Mesendoderm (in vitro differentiated cells): ENCODE measurements at regions not wholly inside any gene's neighbourhood (a gene's known extent, or its start where the extent isn't known, plus 50 kb on each side); places are given as distances from the start of the nearest gene placed in this dataset.

Experiments
- DNase-seq: peaks from one replicate; pipeline ENCODE4 v3.0.0; 2013
- H2AK5ac ChIP-seq: 2 replicates; pipeline ENCODE4 v1.6.1; 2013; ENCODE audit warnings: low read length, inconsistent platforms
- H2BK120ac ChIP-seq: 2 replicates; pipeline ENCODE4 v1.6.1; 2013; ENCODE audit warnings: low read depth, mild to moderate bottlenecking, low read length, moderate library complexity, mixed read lengths
- H2BK15ac ChIP-seq: replicated peaks from 2 replicates; pipeline ENCODE4 v1.6.1; 2013; ENCODE audit warnings: low read depth, mild to moderate bottlenecking, moderate library complexity
- H2BK5ac ChIP-seq: 2 replicates; pipeline ENCODE4 v1.6.1; 2013; ENCODE audit warnings: low read length, inconsistent platforms
- H3K18ac ChIP-seq: 2 replicates; pipeline ENCODE4 v1.6.1; 2013; ENCODE audit warnings: mild to moderate bottlenecking, low read length, mixed read lengths
- H3K23ac ChIP-seq: one replicate; pipeline ENCODE4 v1.6.1; 2013; ENCODE audit warnings: low read length
- H3K27ac ChIP-seq: 2 replicates; pipeline ENCODE4 v1.5.1; 2013; ENCODE audit warnings: low read depth, mild to moderate bottlenecking, inconsistent platforms, low read length, moderate library complexity
- H3K27me3 ChIP-seq: 2 replicates; pipeline ENCODE4 v1.6.1; 2013; ENCODE audit warnings: low read length, control low read depth, mild to moderate bottlenecking, inconsistent platforms; ENCODE audit not compliant: insufficient read depth, poor library complexity
- H3K36me3 ChIP-seq: 2 replicates; pipeline ENCODE4 v1.6.1; 2013; ENCODE audit warnings: low read length, inconsistent platforms; ENCODE audit not compliant: control insufficient read depth, insufficient read depth
- H3K4ac ChIP-seq: one replicate; pipeline ENCODE4 v1.6.1; 2013; ENCODE audit warnings: low read depth, mild to moderate bottlenecking, low read length, moderate library complexity
- H3K4me1 ChIP-seq: 2 replicates; pipeline ENCODE4 v1.6.1; 2013; ENCODE audit warnings: low read depth, low read length, inconsistent platforms; ENCODE audit not compliant: control insufficient read depth
- H3K4me2 ChIP-seq: 2 replicates; pipeline ENCODE4 v1.6.1; 2013; ENCODE audit warnings: low read length
- H3K4me3 ChIP-seq: 2 replicates; pipeline ENCODE4 v1.5.1; 2013; ENCODE audit warnings: mild to moderate bottlenecking, low read length
- H3K56ac ChIP-seq: one replicate; pipeline ENCODE4 v1.6.1; 2013; ENCODE audit warnings: low read length
- H3K79me1 ChIP-seq: 2 replicates; pipeline ENCODE4 v1.6.1; 2013; ENCODE audit warnings: low read length, inconsistent platforms
- H3K79me2 ChIP-seq: 2 replicates; pipeline ENCODE4 v1.6.1; 2013; ENCODE audit warnings: mild to moderate bottlenecking, low read length; ENCODE audit not compliant: control insufficient read depth, insufficient read depth
- H3K9ac ChIP-seq: 2 replicates; pipeline ENCODE4 v1.6.1; 2013; ENCODE audit warnings: low read length, inconsistent platforms
- H4K5ac ChIP-seq: one replicate; pipeline ENCODE4 v1.6.1; 2013; ENCODE audit warnings: low read length
- H4K8ac ChIP-seq: one replicate; pipeline ENCODE4 v1.6.1; 2013; ENCODE audit warnings: low read depth, mild to moderate bottlenecking, control low read depth, low read length, moderate library complexity
- WGBS: extraction: QIAGEN DNeasy Blood & Tissue Kit; methylation state at CpG from one replicate; pipeline ENCODE4 v1.1.7; 2013; ENCODE audit warnings: low lambda C conversion rate, missing lambda C conversion rate; ENCODE audit not compliant: insufficient coverage; ENCODE audit errors: extremely low coverage; 5-methylcytosine and 5-hydroxymethylcytosine counted together

DNA sequence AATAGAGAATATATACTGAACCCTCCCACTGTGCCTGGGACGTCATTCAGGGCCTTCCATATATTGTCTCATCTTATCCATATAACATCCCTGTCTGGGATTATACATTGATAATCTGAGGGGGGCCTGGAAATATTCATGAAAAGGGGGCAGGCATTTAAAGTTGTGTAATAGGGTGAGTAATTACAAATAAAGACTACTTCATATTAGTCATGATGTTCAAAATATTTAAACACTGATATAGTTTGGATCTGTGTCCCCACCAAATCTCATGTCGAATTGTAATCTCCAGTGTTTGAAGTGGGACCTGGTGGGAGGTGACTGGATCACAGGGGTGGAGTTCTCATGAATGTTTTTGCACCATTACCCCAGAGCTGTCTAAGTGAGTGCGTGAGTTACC lies 97.8 kb downstream of the AQP9 start:
- H2BK5ac ChIP-seq, result no peak overlapping the region
- H3K18ac ChIP-seq, result no peak overlapping the region
- H3K4me3 ChIP-seq, result no peak overlapping the region
- H2BK120ac ChIP-seq, result no peak overlapping the region
- no peaks in the 10 kb centered on the region for H3K27me3 ChIP-seq
- H4K5ac ChIP-seq, result no peak overlapping the region
- H3K4ac ChIP-seq, result no peak overlapping the region
- no peak overlapping the region for H3K4me2 ChIP-seq
- no peak overlapping the region for H3K27ac ChIP-seq
- no CpG with 5 or more reads among the region's 3 CpGs for WGBS
- no peaks in the 10 kb centered on the region for H3K79me1 ChIP-seq
- H3K56ac ChIP-seq, result no peak overlapping the region
- no peak overlapping the region for H4K8ac ChIP-seq
- no peaks in the 10 kb centered on the region for H3K36me3 ChIP-seq
- no peak overlapping the region for H2AK5ac ChIP-seq
- no peak for DNase-seq
- no peaks in the 10 kb centered on the region for H3K79me2 ChIP-seq
- H2BK15ac ChIP-seq, result no peak overlapping the region
- H3K4me1 ChIP-seq, result no peaks in the 10 kb centered on the region
- H3K23ac ChIP-seq, result no peak overlapping the region
- H3K9ac ChIP-seq, result no peak overlapping the region

DNA sequence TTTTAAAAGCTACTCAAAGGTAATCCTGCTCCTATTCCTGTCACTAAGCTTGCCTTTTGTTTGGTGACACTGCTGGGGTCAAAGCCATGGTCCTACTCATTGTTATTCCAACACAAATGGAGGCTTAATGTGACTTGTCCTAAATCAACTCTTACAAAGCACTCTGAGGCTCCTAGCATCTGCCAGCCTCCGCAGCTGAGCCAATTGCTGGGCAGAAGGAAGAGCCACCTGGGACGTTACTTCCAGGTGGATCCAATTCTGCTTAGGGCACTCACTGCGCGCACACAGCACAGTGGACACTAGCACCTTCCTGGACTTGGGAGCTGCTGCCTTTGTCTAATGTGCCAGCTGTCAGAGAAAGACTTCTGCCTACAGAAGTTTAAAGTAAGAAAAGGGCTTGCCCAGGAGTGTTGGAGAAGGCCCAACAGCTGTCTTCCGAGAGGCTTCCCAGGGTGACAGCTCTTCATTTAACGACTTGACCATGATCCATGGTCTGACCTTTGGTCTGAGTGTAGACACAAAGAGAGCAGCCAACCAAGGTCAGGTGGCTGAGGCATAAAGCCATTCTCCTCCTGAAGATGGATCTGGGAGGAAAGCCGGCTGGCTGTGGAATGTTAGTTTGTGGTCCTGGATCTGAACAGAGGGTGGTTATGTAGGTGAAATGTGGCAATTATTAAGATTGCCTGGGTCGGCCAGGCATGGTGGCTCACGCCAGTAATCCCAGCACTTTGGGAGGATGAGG lies 102.2 kb downstream of the AQP9 start:
- Histone ChIP-seq H3K4me2 (no peak overlapping the region), H2AK5ac (no peak overlapping the region), H3K36me3 (no peaks in the 10 kb centered on the region), H4K8ac (no peak overlapping the region), H3K23ac (no peak overlapping the region), H3K4me1 (no peaks in the 10 kb centered on the region), H3K27me3 (no peaks in the 10 kb centered on the region), H3K79me1 (no peaks in the 10 kb centered on the region), H3K56ac (no peak overlapping the region), H2BK15ac (no peak overlapping the region), H3K9ac (no peak overlapping the region), H3K79me2 (no peaks in the 10 kb centered on the region), H2BK120ac (no peak overlapping the region), H2BK5ac (no peak overlapping the region), H3K4me3 (no peak overlapping the region), H3K18ac (no peak overlapping the region), H3K4ac (no peak overlapping the region), H4K5ac (no peak overlapping the region), H3K27ac (no peak overlapping the region)
- no CpG with 5 or more reads among the region's 9 CpGs for WGBS
- DNase-seq, result no peak

DNA sequence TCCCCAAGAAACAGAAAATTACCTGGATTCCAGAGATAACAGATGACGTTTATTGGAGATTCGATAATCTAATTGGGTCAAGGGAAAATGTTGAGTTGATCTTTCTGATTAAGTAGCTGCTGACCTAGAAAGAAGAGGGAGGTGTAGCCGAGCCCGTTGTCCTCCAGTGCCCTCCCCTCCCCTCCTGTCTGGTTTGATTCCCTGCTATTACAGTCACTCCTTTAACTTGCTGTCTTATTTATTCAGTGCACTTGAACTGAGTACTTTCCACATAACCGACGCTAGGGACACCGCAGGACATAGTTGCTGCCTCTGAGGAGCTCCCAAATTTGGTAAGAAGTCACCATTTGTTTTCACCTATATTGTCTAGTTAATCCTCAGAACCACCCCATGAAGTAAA lies 103.7 kb downstream of the AQP9 start:
- H4K5ac ChIP-seq, result no peak overlapping the region
- H3K27ac ChIP-seq, result no peak overlapping the region
- H3K36me3 ChIP-seq, result no peaks in the 10 kb centered on the region
- H4K8ac ChIP-seq, result no peak overlapping the region
- H3K18ac ChIP-seq, result no peak overlapping the region
- H3K9ac ChIP-seq, result no peak overlapping the region
- H3K4me3 ChIP-seq, result no peak overlapping the region
- DNase-seq, result peak; percentile 50
- no peak overlapping the region for H2AK5ac ChIP-seq
- H3K56ac ChIP-seq, result no peak overlapping the region
- WGBS, result no CpG with 5 or more reads among the region's 7 CpGs
- H3K4me2 ChIP-seq, result no peak overlapping the region
- no peaks in the 10 kb centered on the region for H3K4me1 ChIP-seq
- no peak overlapping the region for H3K23ac ChIP-seq
- no peak overlapping the region for H2BK5ac ChIP-seq
- no peak overlapping the region for H2BK120ac ChIP-seq
- no peak overlapping the region for H3K4ac ChIP-seq
- H3K79me1 ChIP-seq, result no peaks in the 10 kb centered on the region
- no peak overlapping the region for H2BK15ac ChIP-seq
- no peaks in the 10 kb centered on the region for H3K79me2 ChIP-seq
- no peaks in the 10 kb centered on the region for H3K27me3 ChIP-seq

DNA sequence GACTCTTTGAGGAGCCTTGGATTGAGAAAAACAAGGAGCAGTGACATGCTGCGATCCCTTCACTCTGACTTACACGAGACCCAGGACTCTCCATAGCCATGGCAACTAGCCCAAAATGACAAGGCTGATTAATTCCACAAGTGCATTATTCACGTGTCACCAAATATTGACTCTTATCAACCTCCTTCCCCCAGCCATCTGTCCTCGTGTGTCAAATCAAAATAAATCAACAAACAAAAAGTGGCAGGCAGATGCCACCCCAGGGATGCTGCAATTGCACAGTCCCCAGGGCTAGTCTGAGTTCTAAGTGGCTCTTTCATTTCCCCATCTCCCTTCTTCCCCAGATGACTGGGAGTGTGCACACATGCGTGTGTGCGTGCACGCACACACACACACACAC lies 104.9 kb downstream of the AQP9 start:
- no peak overlapping the region for H3K9ac ChIP-seq
- H3K18ac ChIP-seq, result no peak overlapping the region
- H3K79me1 ChIP-seq, result no peaks in the 10 kb centered on the region
- no peaks in the 10 kb centered on the region for H3K36me3 ChIP-seq
- no peak overlapping the region for H3K4me3 ChIP-seq
- H2BK5ac ChIP-seq, result no peak overlapping the region
- H4K8ac ChIP-seq, result no peak overlapping the region
- no peak overlapping the region for H2AK5ac ChIP-seq
- no peak overlapping the region for H3K4ac ChIP-seq
- no peak overlapping the region for H2BK120ac ChIP-seq
- H3K4me2 ChIP-seq, result no peak overlapping the region
- H4K5ac ChIP-seq, result no peak overlapping the region
- no peak overlapping the region for H3K56ac ChIP-seq
- no peak overlapping the region for H3K27ac ChIP-seq
- H2BK15ac ChIP-seq, result no peak overlapping the region
- no peaks in the 10 kb centered on the region for H3K79me2 ChIP-seq
- H3K4me1 ChIP-seq, result no peaks in the 10 kb centered on the region
- no peaks in the 10 kb centered on the region for H3K27me3 ChIP-seq
- DNase-seq, result no peak
- WGBS, result no CpG with 5 or more reads among the region's 7 CpGs
- H3K23ac ChIP-seq, result peak overlapping the region; percentile 51

DNA sequence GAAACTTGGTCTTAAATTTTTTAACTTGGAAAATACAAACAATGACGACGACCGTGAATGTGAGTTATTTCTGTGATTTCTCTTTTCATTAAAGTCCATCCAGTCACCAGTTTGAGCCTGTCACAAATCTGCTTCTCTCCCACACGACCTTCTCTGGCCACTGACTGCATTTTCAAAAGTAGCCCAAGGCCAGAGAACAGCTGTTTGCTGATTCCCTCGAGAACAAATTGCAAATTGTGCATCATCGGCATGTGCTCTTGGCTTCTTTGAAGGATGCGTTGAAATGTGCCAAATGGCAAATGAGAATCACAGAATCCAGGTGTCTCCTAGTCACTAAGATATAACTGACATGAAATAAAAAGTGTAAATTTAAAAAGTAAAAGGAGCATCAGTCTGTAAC lies 106.4 kb downstream of the AQP9 start:
- Histone ChIP-seq H3K27me3 (no peaks in the 10 kb centered on the region), H2AK5ac (no peak overlapping the region), H4K5ac (no peak overlapping the region), H3K4me3 (no peak overlapping the region), H3K56ac (no peak overlapping the region), H3K18ac (no peak overlapping the region), H3K4me1 (no peaks in the 10 kb centered on the region), H3K4ac (no peak overlapping the region), H3K9ac (no peak overlapping the region), H3K27ac (no peak overlapping the region), H3K23ac (no peak overlapping the region), H2BK120ac (no peak overlapping the region), H3K4me2 (no peak overlapping the region), H3K79me2 (no peaks in the 10 kb centered on the region), H2BK5ac (no peak overlapping the region), H2BK15ac (no peak overlapping the region), H4K8ac (no peak overlapping the region), H3K79me1 (no peaks in the 10 kb centered on the region), H3K36me3 (no peaks in the 10 kb centered on the region)
- no CpG with 5 or more reads among the region's 7 CpGs for WGBS
- DNase-seq, result no peak

DNA sequence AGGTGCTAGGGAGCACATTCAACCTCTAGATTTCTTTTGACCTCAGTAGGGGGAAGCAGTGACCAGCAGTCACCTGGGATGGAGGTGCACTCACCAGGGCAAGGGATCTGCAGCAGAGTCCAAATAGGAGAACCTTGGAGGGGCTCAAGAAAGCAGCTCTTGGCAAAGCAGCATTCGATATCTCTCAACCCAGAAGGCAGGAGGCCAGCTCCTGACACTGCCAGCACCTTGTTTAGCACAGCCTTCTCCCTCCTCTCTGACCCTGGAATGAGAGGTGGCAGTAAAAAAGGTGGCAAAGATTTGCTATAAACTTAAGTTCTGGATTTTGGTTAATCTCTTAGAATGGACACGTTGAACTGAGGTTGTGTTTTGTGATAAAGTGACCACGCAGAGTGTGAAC lies 107.9 kb downstream of the AQP9 start:
- no peak overlapping the region for H2BK120ac ChIP-seq

More for the DNA sequence above, 107.9 kb downstream of the AQP9 start:
- Histone ChIP-seq H2BK15ac (no peak overlapping the region), H3K56ac (no peak overlapping the region), H3K79me1 (no peaks in the 10 kb centered on the region), H3K9ac (no peak overlapping the region), H3K4ac (no peak overlapping the region), H3K4me1 (no peaks in the 10 kb centered on the region), H4K8ac (no peak overlapping the region), H2AK5ac (no peak overlapping the region), H3K4me3 (no peak overlapping the region), H2BK5ac (no peak overlapping the region), H3K27me3 (no peaks in the 10 kb centered on the region), H3K4me2 (no peak overlapping the region), H3K36me3 (no peaks in the 10 kb centered on the region), H3K23ac (no peak overlapping the region), H3K18ac (no peak overlapping the region), H4K5ac (no peak overlapping the region), H3K79me2 (no peaks in the 10 kb centered on the region), H3K27ac (no peak overlapping the region)
- no CpG with 5 or more reads among the region's 3 CpGs for WGBS
- DNase-seq, result no peak
